Fibroblast of lung (primary cell): ENCODE measurements at regions not wholly inside any gene's neighbourhood (a gene's known extent, or its start where the extent isn't known, plus 50 kb on each side); places are given as distances from the start of the nearest gene placed in this dataset.

Experiments used
- DNase-seq, 2 donors: peaks; one replicate each; pipeline versions ENCODE4 v3.0.0 to v3.0.0-alpha.2; 2010; ENCODE audit warnings: low read depth in 2 of 2
- H2AFZ ChIP-seq: 2 replicates; pipeline ENCODE4 v1.5.1; 2012; ENCODE audit warnings: low read length, control low read depth, inconsistent platforms
- H3K27ac ChIP-seq: 2 replicates; pipeline ENCODE4 v1.5.1; 2011; ENCODE audit warnings: low read length, control low read depth; ENCODE audit not compliant: insufficient read depth
- H3K27me3 ChIP-seq: 2 replicates; pipeline ENCODE4 v1.5.1; 2011; ENCODE audit warnings: mild to moderate bottlenecking, low read length; ENCODE audit not compliant: control insufficient read depth, insufficient read depth
- H3K36me3 ChIP-seq: 2 replicates; pipeline ENCODE4 v1.5.1; 2011; ENCODE audit warnings: low read length; ENCODE audit not compliant: control insufficient read depth, insufficient read depth
- H3K4me1 ChIP-seq: 2 replicates; pipeline ENCODE4 v1.5.1; 2011; ENCODE audit warnings: low read length; ENCODE audit not compliant: control insufficient read depth, insufficient read depth; ENCODE audit errors: extremely low read depth
- H3K4me2 ChIP-seq: 2 replicates; pipeline ENCODE4 v1.5.1; 2011; ENCODE audit warnings: low read length, control low read depth; ENCODE audit not compliant: insufficient read depth; ENCODE audit errors: extremely low read depth
- H3K4me3 ChIP-seq, 4 experiments: fragments of 200-600 bp in 1 of 4; sonication (generic) in 1 of 4; replicated peaks in 1 of 4; 2 replicates each; pipeline ENCODE4 v1.5.1; 2011 to 2016; ENCODE audit warnings: low read length in 4 of 4, low read depth in 3 of 4, mild to moderate bottlenecking in 3 of 4, control low read depth in 2 of 4, inconsistent platforms in 1 of 4, mixed read lengths in 1 of 4; ENCODE audit not compliant: insufficient read depth in 1 of 4; ENCODE audit errors: control extremely low read depth in 1 of 4
- H3K79me2 ChIP-seq: 2 replicates; pipeline ENCODE4 v1.5.1; 2012; ENCODE audit warnings: mild to moderate bottlenecking, low read length, inconsistent platforms; ENCODE audit not compliant: control insufficient read depth, insufficient read depth
- H3K9ac ChIP-seq: 2 replicates; pipeline ENCODE4 v1.5.1; 2011; ENCODE audit warnings: mild to moderate bottlenecking, low read length, control low read depth; ENCODE audit not compliant: insufficient read depth
- H3K9me3 ChIP-seq: 2 replicates; pipeline ENCODE4 v1.5.1; 2012; ENCODE audit warnings: low read depth, low read length; ENCODE audit not compliant: control insufficient read depth, insufficient read depth
- H4K20me1 ChIP-seq: 2 replicates; pipeline ENCODE4 v1.5.1; 2011; ENCODE audit warnings: low read length; ENCODE audit not compliant: control insufficient read depth, insufficient read depth; ENCODE audit errors: extremely low read depth
- EZH2 ChIP-seq: IDR thresholded peaks from 2 replicates; pipeline ENCODE4 v1.5.1; 2012; ENCODE audit warnings: low read length, control low read depth, mild to moderate bottlenecking; ENCODE audit errors: missing control alignments
- TF ChIP-seq, protein P1 (sequence below), 2 donors: IDR thresholded peaks in 1 of 2; conservative IDR thresholded peaks in 1 of 2; 1 replicate in 1 of 2; 2 replicates in 1 of 2; pipeline ENCODE4 v1.5.1; 2011 to 2012; ENCODE audit warnings: low read length in 2 of 2, control low read depth in 1 of 2, inconsistent platforms in 1 of 2, low read depth in 1 of 2, mild to moderate bottlenecking in 1 of 2

DNA sequence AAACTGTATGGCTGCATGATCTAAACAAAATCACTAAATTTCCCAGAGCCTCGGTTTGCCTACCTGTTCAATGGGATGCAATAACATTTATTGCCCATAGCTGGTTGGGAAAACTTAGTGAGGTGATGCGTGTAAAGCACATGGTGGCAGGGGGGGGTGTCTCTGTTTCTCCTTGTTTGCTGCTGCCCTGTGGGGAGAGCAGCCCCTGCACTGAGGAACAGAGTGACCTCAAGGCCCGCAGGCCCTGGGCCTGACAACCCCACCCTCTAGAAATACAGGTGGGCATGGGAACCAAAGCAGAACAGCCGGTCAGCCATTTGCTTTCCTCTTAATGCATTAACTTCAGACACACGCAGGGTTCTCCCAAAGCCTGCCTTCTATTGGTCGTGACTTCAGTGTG lies 55.1 kb upstream of the SLC66A3 start:
- no peaks in the 10 kb centered on the region for H3K36me3 ChIP-seq
- no peak overlapping the region for H2AFZ ChIP-seq
- no peaks in the 10 kb centered on the region for H3K4me1 ChIP-seq
- no peaks in the 10 kb centered on the region for H4K20me1 ChIP-seq
- no peak overlapping the region for H3K9ac ChIP-seq
- H3K4me2 ChIP-seq = no peak overlapping the region
- H3K27me3 ChIP-seq = no peaks in the 10 kb centered on the region
- no peaks in the 10 kb centered on the region for H3K79me2 ChIP-seq
- no peak for TF ChIP-seq EZH2
- TF ChIP-seq, protein P1, sequence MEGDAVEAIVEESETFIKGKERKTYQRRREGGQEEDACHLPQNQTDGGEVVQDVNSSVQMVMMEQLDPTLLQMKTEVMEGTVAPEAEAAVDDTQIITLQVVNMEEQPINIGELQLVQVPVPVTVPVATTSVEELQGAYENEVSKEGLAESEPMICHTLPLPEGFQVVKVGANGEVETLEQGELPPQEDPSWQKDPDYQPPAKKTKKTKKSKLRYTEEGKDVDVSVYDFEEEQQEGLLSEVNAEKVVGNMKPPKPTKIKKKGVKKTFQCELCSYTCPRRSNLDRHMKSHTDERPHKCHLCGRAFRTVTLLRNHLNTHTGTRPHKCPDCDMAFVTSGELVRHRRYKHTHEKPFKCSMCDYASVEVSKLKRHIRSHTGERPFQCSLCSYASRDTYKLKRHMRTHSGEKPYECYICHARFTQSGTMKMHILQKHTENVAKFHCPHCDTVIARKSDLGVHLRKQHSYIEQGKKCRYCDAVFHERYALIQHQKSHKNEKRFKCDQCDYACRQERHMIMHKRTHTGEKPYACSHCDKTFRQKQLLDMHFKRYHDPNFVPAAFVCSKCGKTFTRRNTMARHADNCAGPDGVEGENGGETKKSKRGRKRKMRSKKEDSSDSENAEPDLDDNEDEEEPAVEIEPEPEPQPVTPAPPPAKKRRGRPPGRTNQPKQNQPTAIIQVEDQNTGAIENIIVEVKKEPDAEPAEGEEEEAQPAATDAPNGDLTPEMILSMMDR (conservative IDR thresholded peaks at IDR 0.05 in 1 of 2, IDR thresholded peaks at IDR 0.05 in 1 of 2; ENCODE audit: low read depth in 1 of 2, low read length in 2 of 2) = no peak
- H3K4me3 ChIP-seq = no peak overlapping the region
- DNase-seq = no peak
- H3K27ac ChIP-seq = no peak overlapping the region
- no peaks in the 10 kb centered on the region for H3K9me3 ChIP-seq

DNA sequence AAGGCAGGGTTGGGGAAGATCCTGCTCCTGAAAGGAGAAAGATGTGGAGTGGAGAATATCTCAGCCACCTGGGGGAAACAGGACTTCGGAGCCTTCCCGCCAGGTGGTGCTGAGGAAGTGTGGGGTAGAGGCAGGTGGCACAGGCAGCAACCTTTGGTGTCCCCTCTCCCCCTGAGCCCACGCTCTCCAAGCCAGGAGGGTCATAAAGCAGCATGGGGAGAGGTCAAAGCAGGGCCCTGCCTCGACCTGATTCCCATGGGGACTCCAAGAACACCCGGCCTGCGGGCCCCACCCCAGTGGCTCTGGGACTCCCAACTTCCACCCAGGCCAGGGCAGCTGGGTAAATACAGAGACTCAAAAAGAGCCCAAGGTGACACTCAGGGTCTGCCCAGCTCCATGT lies 54.3 kb upstream of the SLC66A3 start:
- no peak for TF ChIP-seq EZH2
- TF ChIP-seq, protein P1 (conservative IDR thresholded peaks at IDR 0.05 in 1 of 2, IDR thresholded peaks at IDR 0.05 in 1 of 2; ENCODE audit: low read depth in 1 of 2, low read length in 2 of 2) = no peak
- H3K36me3 ChIP-seq = no peaks in the 10 kb centered on the region

DNA sequence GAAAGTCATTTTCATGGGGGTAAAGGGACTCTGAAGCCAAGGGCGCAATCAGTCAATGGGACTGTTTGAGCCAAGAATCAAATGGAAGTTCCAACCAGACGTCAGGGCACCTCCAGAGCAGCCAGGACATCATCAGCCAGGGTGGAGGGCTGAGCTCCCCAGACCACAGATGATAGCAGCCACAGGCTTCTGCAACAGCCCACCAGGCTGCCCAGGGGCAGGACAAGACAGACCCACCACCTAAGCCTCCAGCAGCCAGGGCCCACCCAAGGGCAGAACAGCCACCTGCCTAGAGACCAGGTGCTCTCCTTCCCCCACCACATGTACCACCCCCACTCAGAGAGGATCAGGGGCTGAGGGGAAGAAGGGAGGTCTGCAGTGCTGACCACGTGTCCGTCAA lies 53.8 kb upstream of the SLC66A3 start:
- no peaks in the 10 kb centered on the region for H3K27me3 ChIP-seq
- H3K9me3 ChIP-seq = no peaks in the 10 kb centered on the region
- TF ChIP-seq, protein P1 (conservative IDR thresholded peaks at IDR 0.05 in 1 of 2, IDR thresholded peaks at IDR 0.05 in 1 of 2; ENCODE audit: low read depth in 1 of 2, low read length in 2 of 2) = no peak
- TF ChIP-seq EZH2 = no peak
- H3K4me3 ChIP-seq = no peak overlapping the region
- H3K36me3 ChIP-seq = no peaks in the 10 kb centered on the region
- no peak overlapping the region for H3K4me2 ChIP-seq
- H3K9ac ChIP-seq = no peak overlapping the region
- no peaks in the 10 kb centered on the region for H3K4me1 ChIP-seq
- H3K79me2 ChIP-seq = no peaks in the 10 kb centered on the region
- no peaks in the 10 kb centered on the region for H4K20me1 ChIP-seq
- no peak overlapping the region for H2AFZ ChIP-seq
- no peak for DNase-seq
- H3K27ac ChIP-seq = no peak overlapping the region

More for the DNA sequence above, 54.3 kb upstream of the SLC66A3 start:
- no peak overlapping the region for H3K4me2 ChIP-seq
- H2AFZ ChIP-seq = no peak overlapping the region
- H3K27ac ChIP-seq = no peak overlapping the region
- no peaks in the 10 kb centered on the region for H3K79me2 ChIP-seq
- H3K4me3 ChIP-seq = no peak overlapping the region
- no peaks in the 10 kb centered on the region for H3K27me3 ChIP-seq
- H4K20me1 ChIP-seq = no peaks in the 10 kb centered on the region
- no peaks in the 10 kb centered on the region for H3K9me3 ChIP-seq
- no peak overlapping the region for H3K9ac ChIP-seq
- DNase-seq = no peak
- no peaks in the 10 kb centered on the region for H3K4me1 ChIP-seq
